Bronchial epithelial cell (primary cell): ENCODE measurements at regions not wholly inside any gene's neighbourhood (a gene's known extent, or its start where the extent isn't known, plus 50 kb on each side); places are given as distances from the start of the nearest gene placed in this dataset.

Experiments
- DNase-seq: peaks from one replicate; pipeline ENCODE4 v3.0.0-alpha.2; 2010; ENCODE audit warnings: low read depth
- FAIRE-seq: peaks from 2 replicates; lab custom pipeline; 2011; peaks lifted over from hg19 to GRCh38; lab: Jason Lieb, UNC
- H3K27me3 ChIP-seq: 2 replicates; pipeline ENCODE4 v1.5.1; 2011; ENCODE audit warnings: low read length; ENCODE audit not compliant: control insufficient read depth, insufficient read depth
- H3K36me3 ChIP-seq: 2 replicates; pipeline ENCODE4 v1.5.1; 2011; ENCODE audit warnings: low read length; ENCODE audit not compliant: control insufficient read depth, insufficient read depth
- H3K4me3 ChIP-seq: 2 replicates; pipeline ENCODE4 v1.5.1; 2011; ENCODE audit warnings: mild to moderate bottlenecking, low read depth, low read length, control low read depth
- TF ChIP-seq, protein P1 (sequence below): IDR thresholded peaks from 2 replicates; pipeline ENCODE4 v1.5.1; 2011; ENCODE audit warnings: mild to moderate bottlenecking, moderate library complexity, low read length, control low read depth, inconsistent platforms; ENCODE audit not compliant: insufficient read depth, severe bottlenecking

GRCh38 chr2:187274146-187274545 is 173.9 kb downstream of the CALCRL start:
- Histone ChIP-seq H3K4me3 (no peak overlapping the region), H3K27me3 (no peaks in the 10 kb centered on the region), H3K36me3 (no peaks in the 10 kb centered on the region)
- FAIRE-seq (no peak), DNase-seq (no peak)
- TF ChIP-seq, protein P1, sequence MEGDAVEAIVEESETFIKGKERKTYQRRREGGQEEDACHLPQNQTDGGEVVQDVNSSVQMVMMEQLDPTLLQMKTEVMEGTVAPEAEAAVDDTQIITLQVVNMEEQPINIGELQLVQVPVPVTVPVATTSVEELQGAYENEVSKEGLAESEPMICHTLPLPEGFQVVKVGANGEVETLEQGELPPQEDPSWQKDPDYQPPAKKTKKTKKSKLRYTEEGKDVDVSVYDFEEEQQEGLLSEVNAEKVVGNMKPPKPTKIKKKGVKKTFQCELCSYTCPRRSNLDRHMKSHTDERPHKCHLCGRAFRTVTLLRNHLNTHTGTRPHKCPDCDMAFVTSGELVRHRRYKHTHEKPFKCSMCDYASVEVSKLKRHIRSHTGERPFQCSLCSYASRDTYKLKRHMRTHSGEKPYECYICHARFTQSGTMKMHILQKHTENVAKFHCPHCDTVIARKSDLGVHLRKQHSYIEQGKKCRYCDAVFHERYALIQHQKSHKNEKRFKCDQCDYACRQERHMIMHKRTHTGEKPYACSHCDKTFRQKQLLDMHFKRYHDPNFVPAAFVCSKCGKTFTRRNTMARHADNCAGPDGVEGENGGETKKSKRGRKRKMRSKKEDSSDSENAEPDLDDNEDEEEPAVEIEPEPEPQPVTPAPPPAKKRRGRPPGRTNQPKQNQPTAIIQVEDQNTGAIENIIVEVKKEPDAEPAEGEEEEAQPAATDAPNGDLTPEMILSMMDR, result no peak

DNA sequence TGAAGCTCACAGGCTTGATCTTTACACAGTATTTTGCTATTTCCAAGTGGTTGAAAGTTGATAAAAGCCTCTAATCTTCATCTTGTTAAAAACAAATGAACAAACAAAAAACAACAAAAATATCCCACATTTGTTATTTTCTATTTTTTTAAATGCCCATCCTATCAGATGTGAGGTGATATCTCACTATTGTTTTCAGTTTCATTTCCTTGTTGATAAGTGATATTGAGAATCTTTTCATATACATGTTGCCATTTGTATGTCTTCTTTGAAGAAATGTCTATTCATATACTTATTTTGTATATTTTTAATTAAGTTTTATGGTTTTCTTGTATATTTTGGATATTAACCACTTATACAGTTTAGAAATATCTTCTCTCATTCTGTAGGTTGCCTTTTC is 175.8 kb downstream of the CALCRL start:
- H3K4me3 ChIP-seq, result no peak overlapping the region
- H3K27me3 ChIP-seq, result no peaks in the 10 kb centered on the region
- TF ChIP-seq, protein P1, result no peak
- no peak for DNase-seq
- FAIRE-seq, result no peak
- no peaks in the 10 kb centered on the region for H3K36me3 ChIP-seq

DNA sequence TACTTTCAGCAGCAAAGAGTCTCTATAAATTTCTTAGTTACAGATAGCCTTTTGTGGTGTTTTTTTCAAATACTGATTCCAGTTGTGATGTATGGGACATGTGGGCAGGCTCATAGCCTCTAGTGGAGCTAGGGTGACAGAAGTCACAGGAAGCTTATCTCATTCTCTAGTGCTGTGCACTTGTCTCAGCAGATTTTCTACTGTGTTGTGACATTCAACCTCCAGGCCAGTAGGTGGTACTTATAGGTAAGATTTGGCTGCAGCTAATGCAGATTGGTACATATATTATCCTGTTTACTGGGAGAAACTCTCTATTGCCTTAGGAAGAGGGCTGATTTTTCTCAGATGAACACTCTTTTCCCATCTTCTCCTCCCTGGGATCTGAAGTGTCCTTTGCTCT is 176.2 kb downstream of the CALCRL start:
- Histone ChIP-seq H3K27me3 (no peaks in the 10 kb centered on the region), H3K36me3 (no peaks in the 10 kb centered on the region), H3K4me3 (no peak overlapping the region)
- TF ChIP-seq, protein P1, result no peak
- FAIRE-seq, result no peak
- no peak for DNase-seq

DNA sequence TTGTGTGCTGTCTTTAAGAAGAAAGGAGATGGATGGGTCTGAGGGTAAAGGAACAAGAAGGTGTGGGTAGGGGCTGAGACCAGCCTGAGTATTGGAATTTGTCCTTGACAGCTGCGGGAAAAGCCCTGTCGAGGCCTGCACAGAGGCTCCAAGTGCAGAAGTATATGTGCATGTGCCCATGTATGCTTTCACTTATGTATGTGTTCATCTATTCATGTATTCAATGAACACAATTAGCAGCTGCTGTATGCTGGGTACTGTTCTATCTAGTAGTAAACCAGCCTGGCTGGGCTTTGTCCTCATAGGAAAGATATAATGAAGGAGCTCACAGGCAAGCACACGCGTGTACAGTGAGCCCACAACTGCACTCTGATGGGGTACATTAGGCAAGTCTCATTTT is 181.4 kb downstream of the CALCRL start:
- TF ChIP-seq, protein P1, result no peak
- no peak overlapping the region for H3K4me3 ChIP-seq
- H3K36me3 ChIP-seq, result no peaks in the 10 kb centered on the region
- no peak for DNase-seq
- FAIRE-seq, result no peak
- no peaks in the 10 kb centered on the region for H3K27me3 ChIP-seq

GRCh38 chr2:187266147-187266546 is 181.9 kb downstream of the CALCRL start:
- TF ChIP-seq, protein P1, result no peak
- no peak for DNase-seq
- no peak for FAIRE-seq
- H3K36me3 ChIP-seq, result no peaks in the 10 kb centered on the region
- H3K27me3 ChIP-seq, result no peaks in the 10 kb centered on the region
- no peak overlapping the region for H3K4me3 ChIP-seq

- Histone ChIP-seq H3K36me3 (no peaks in the 10 kb centered on the region), H3K4me3 (no peak overlapping the region), H3K27me3 (no peaks in the 10 kb centered on the region)
- TF ChIP-seq, protein P1, result no peak
- DNase-seq (no peak), FAIRE-seq (no peak)
Measured at GRCh38 chr2:187264612-187265011, 183.4 kb downstream of the CALCRL start.
